Nephron progenitor cell (in vitro differentiated cells): ENCODE measurements at regions not wholly inside any gene's neighbourhood (a gene's known extent, or its start where the extent isn't known, plus 50 kb on each side); places are given as distances from the start of the nearest gene placed in this dataset.
A peak's percentile ranks its signal among the peaks of the same experiment; 100 is the strongest.

Experiments
- DNase-seq: peaks from one replicate; pipeline ENCODE4 v3.0.0; 2021
- H3K27ac Mint-ChIP-seq: 2 replicates; pipeline ENCODE4 v1.8.0; 2021; ENCODE audit warnings: mild to moderate bottlenecking, moderate library complexity, mixed read lengths
- H3K27me3 Mint-ChIP-seq: 2 replicates; pipeline ENCODE4 v1.8.0; 2021; ENCODE audit warnings: mild to moderate bottlenecking, low read depth, mixed read lengths; ENCODE audit not compliant: poor library complexity
- H3K36me3 Mint-ChIP-seq: 2 replicates; pipeline ENCODE4 v1.8.0; 2021; ENCODE audit warnings: low read depth, mixed read lengths
- H3K4me1 Mint-ChIP-seq: 2 replicates; pipeline ENCODE4 v1.8.0; 2021; ENCODE audit warnings: mixed read lengths
- H3K4me3 Mint-ChIP-seq: 2 replicates; pipeline ENCODE4 v1.8.0; 2021; ENCODE audit warnings: mild to moderate bottlenecking, moderate library complexity, mixed read lengths
- H3K9me3 Mint-ChIP-seq: 2 replicates; pipeline ENCODE4 v1.8.0; 2021; ENCODE audit warnings: mild to moderate bottlenecking, moderate library complexity, mixed read lengths
- CTCF ChIP-seq: fragments of 200-600 bp; sonication (generic); IDR thresholded peaks from 2 replicates; pipeline ENCODE4 v1.5.0; 2021; ENCODE audit warnings: antibody characterized with exemption

GRCh38 chr7:25847336-25848070, 304.5 kb upstream of the NFE2L3 start:
- Mint-ChIP-seq H3K9me3 (no peaks in the 10 kb centered on the region), H3K27ac (peak overlapping the region; percentile 34), H3K4me1 (peaks cover 94% of the 10 kb centered on the region), H3K27me3 (peaks cover 2% of the 10 kb centered on the region), H3K4me3 (no peak overlapping the region), H3K36me3 (no peaks in the 10 kb centered on the region)
- TF ChIP-seq CTCF, result no peak
- DNase-seq, result no peak

- H3K27ac Mint-ChIP-seq, result peak overlapping the region; percentile 93
- H3K9me3 Mint-ChIP-seq, result no peaks in the 10 kb centered on the region
- H3K4me1 Mint-ChIP-seq, result peaks cover 91% of the 10 kb centered on the region
- peak overlapping the region; percentile 8 for H3K4me3 Mint-ChIP-seq
- peaks cover 2% of the 10 kb centered on the region for H3K27me3 Mint-ChIP-seq
- H3K36me3 Mint-ChIP-seq, result no peaks in the 10 kb centered on the region
- no peak for DNase-seq
- no peak for TF ChIP-seq CTCF
These were observed 302.4 kb upstream of the NFE2L3 start for GRCh38 chr7:25849500-25850184.

GRCh38 chr7:25850216-25850615, 301.8 kb upstream of the NFE2L3 start:
- Mint-ChIP-seq H3K4me1 (peaks cover 90% of the 10 kb centered on the region), H3K4me3 (no peak overlapping the region), H3K36me3 (no peaks in the 10 kb centered on the region), H3K27ac (peak overlapping the region; percentile 93), H3K27me3 (peaks cover 2% of the 10 kb centered on the region), H3K9me3 (no peaks in the 10 kb centered on the region)
- no peak for DNase-seq
- TF ChIP-seq CTCF, result no peak

GRCh38 chr7:25850735-25851134, 301.3 kb upstream of the NFE2L3 start:
- no peak for TF ChIP-seq CTCF
- peak overlapping the region; percentile 24 for H3K27ac Mint-ChIP-seq
- peaks cover 85% of the 10 kb centered on the region for H3K4me1 Mint-ChIP-seq
- H3K9me3 Mint-ChIP-seq, result no peaks in the 10 kb centered on the region
- DNase-seq, result no peak
- H3K36me3 Mint-ChIP-seq, result no peaks in the 10 kb centered on the region
- H3K4me3 Mint-ChIP-seq, result no peak overlapping the region
- peaks cover 2% of the 10 kb centered on the region for H3K27me3 Mint-ChIP-seq

GRCh38 chr7:25851332-25852210, 300.4 kb upstream of the NFE2L3 start:
- peak overlapping the region; percentile 73 for H3K4me3 Mint-ChIP-seq
- peaks cover 77% of the 10 kb centered on the region for H3K4me1 Mint-ChIP-seq
- peak; percentile 88 for DNase-seq
- H3K27me3 Mint-ChIP-seq, result peaks cover 2% of the 10 kb centered on the region
- H3K27ac Mint-ChIP-seq, result peak overlapping the region; percentile 99
- peak; percentile 89 for TF ChIP-seq CTCF
- no peaks in the 10 kb centered on the region for H3K9me3 Mint-ChIP-seq
- no peaks in the 10 kb centered on the region for H3K36me3 Mint-ChIP-seq
